ENCODE measurements at regions not wholly inside any gene's neighbourhood (a gene's known extent, or its start where the extent isn't known, plus 50 kb on each side); places are given as distances from the start of the nearest gene placed in this dataset.
"Not testable (repeated sequence)": the region's sequence is repeated elsewhere in the genome, so short reads cannot be mapped to it uniquely, and the experiment has no call there.

- DNase-seq (ENCODE audit: low read depth): no peak
Observed at GRCh38 chrX:4059893-4060292, 346.4 kb upstream of the PRKX start.

GRCh38 chrX:4043951-4044350 is 330.5 kb upstream of the PRKX start:
- DNase-seq (ENCODE audit: low read depth): no peak

- no peak for DNase-seq (ENCODE audit: low read depth)
Observed at GRCh38 chrX:4035874-4036273, 322.4 kb upstream of the PRKX start.

DNA sequence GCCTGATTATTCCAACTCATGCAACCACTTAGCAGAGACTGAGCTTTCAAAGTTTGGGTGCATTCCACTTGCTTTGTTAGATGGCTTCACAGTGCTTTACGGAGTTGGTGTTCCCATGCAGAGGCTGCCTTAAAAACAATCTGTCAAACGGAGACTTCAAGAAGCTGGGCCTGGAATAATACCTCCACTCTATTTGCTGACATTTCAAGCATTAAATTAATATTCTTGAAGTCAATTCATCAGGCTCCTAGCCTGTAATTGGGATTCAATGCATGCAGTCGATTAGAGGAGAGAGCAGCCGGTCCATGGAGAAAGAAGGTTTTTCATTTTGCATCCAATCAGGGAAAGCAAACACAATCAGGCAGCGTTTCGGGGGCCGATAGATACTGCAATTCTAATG is 314.7 kb upstream of the PRKX start:
- DNase-seq (ENCODE audit: low read depth): no peak

DNA sequence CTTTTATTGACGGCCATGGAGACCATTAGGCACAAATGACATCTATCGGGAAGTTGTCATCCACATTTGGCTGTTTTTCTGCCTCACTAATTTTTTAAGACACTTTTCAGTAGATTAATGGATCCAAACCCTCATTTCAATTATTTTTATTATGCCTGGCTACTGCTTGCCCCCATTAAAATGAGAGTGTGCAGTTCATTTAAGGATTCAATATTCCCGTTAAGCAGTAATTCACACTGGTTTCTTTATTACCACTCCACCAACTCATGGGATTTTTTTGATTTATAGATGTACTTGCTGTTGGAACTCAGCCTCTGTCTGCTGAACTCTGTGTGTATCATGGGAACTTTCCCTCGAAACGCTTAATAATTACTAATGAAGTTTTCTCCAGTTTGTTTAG is 291.8 kb upstream of the PRKX start:
- DNase-seq (ENCODE audit: low read depth): no peak

- no peak for DNase-seq (ENCODE audit: low read depth)
Observed at GRCh38 chrX:4004822-4005221, 291.4 kb upstream of the PRKX start.

GRCh38 chrX:3994315-3994714 is 280.9 kb upstream of the PRKX start:
- DNase-seq (ENCODE audit: low read depth): no peak

GRCh38 chrX:3990569-3990968 is 277.1 kb upstream of the PRKX start:
- DNase-seq (ENCODE audit: low read depth): no peak

GRCh38 chrX:3972104-3972858 is 258.8 kb upstream of the PRKX start:
- not testable (repeated sequence) for DNase-seq (ENCODE audit: low read depth)

GRCh38 chrX:3968749-3969148 is 255.3 kb upstream of the PRKX start:
- no peak for DNase-seq (ENCODE audit: low read depth)

DNA sequence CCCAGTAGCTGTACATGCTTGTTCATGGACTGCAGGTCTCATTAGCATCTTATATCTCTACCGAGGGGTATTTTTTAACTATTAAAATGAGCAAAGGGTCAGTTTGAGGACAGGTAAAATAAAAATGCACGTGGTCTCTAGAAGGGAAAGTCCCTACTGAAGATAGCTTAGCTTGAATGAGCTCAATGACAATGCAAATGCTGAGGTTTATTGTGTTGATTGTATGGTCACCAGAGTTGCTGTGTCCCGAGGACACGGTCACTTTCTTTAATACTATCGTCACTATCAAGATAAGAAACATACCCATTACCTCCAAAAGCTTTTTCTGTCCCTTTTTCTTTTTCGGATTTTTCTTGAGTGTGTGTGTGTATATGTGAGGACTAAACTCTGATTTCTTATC is 250.5 kb upstream of the PRKX start:
- no peak for DNase-seq (ENCODE audit: low read depth)

- no peak for DNase-seq (ENCODE audit: low read depth)
Observed at GRCh38 chrX:3962511-3963311, 249.3 kb upstream of the PRKX start.

DNA sequence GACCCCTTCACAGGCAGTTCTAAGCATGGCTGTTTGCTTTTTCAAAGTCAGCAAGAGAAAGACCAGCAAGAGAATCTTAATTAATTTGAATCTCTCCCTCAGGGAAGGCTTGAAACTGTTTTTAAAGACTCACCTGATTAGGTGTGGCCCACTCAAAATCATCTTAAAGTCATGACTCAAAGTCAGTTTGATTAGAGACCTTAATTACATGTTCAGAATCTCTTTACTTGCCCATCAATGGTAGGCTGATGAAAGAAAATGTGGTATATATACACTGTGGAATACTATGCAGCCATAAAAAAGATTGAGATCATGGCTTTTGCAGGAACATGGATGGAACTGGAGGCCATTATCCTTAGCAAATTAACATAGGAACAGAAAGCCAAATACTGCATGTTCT is 247.5 kb upstream of the PRKX start:
- DNase-seq (ENCODE audit: low read depth): no peak

DNA sequence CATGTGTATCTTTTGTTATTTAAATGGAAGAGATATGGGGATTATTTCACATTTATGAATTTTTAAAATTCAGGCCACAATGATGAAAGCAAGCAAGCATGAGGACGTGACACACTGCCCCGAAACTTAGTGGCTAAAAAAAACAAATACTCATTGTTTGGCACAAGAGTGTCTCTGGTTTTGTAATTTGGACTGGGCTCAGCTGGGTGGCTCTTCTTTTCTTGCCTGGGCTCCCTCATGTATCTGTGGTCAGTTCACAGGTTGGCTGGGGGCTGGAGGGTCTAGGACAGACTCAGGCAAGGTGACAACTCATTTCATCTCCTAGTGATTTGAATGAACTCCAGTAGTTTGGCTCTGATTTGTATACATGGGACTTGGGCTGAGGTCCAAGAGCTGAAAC is 238.4 kb upstream of the PRKX start:
- DNase-seq (ENCODE audit: low read depth): no peak

DNA sequence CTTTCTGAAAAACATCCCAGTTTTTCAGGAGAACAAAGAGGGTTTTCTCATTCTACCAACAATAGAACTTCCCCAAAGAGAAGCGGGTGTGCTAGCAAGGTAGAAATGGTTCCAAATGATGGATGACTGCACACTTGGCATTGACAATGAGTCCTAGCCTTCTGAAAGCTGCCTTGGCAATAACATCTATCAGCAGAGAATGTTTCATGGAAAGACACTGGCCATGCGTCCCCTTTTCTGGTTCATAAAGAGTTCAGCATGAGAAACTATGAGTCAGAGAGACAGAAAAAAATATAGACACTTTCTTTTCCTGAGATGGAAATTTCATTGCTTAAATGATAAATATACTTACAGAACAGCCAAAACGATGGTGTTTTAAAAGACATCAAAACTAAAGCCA is 236.9 kb upstream of the PRKX start:
- no peak for DNase-seq (ENCODE audit: low read depth)

DNA sequence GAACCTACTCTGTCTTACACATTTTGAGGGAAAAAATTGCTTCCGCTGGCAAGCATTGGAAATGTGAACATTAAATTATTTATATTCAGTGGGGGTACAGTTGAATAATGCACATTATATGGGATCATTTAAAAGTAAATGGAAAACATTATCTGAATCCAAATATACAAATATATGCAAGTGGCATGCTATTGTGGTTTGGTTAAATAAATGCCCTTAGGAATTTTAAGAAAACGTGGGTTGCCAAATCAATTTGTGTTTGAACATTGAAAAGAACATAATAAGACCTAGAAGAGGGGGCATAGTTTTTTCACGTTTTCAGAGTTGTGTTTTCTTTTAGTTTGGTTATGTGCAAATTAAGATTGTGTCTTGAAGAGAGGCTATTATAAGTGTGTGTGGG is 230.5 kb upstream of the PRKX start:
- DNase-seq (ENCODE audit: low read depth): no peak

- DNase-seq (ENCODE audit: low read depth): no peak
Observed at GRCh38 chrX:3940000-3940610, 226.7 kb upstream of the PRKX start.

DNA sequence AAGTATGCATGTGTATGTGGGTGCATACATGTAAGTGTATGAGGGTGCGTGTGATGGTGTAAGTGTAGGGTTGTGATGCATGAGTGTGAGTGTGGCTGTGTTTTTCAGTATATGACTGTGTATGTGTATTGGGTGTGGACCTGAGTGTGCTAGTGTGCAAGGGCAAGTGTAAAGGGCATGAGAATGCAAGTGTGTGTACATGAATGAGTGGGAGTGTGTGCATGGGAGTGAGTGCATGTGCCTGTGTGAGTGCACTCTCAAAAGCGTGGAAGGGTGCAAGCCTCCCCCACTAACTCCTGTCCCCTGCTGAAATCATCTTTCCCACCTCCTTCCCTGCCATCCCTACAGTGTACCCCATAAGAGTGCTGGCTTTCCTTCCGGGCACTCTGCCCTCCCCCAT is 225.1 kb upstream of the PRKX start:
- DNase-seq (ENCODE audit: low read depth): no peak

DNA sequence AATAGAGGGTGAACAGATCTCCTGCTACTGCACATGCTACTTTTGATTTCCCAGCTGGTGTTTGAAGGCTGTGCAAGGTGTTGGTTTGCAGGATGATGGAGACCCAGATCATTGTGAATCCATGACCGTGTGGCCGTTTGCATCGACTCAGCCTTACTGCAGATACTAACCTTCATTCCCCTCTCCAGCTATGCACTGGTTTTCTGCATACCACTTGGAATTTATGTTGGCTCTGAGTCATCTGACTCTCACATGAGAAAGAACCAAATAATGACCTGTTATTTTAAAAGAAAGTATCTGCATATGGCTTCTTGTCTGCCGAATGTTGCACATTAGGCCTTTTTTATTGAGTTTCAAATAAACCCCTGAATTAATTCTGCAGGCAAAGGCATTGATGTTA is 221.7 kb upstream of the PRKX start:
- DNase-seq (ENCODE audit: low read depth): not testable (repeated sequence)

DNA sequence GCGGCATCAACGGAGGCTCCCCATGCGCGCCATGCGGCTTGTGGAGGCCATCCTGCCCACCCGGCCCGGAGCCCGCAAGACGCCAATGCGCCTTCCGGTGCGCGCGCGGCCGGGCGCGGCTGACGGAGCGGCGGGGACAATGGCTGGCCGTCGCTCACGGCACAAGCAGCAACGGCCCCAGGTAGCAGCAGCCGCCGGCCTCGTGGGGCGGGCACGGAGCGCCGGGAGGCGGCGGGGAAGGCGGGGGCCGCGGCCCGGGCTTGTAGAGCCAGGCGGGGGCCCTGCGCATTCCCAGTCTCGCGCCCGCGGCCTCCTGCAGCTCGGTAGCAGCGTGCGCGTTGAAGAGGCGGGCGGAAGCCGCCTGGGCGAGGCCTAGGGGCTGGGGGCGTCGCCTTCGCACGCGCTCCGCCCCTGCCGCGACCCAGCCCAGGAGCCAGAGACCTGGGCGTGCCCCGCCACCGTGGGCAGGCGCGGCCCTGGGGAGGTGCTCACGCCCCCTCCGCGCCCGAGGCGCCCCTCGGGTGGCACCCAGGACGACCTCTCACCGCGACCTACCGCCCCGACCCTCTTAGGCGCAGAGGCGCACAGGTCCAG is 207.1 kb upstream of the PRKX start:
- not testable (repeated sequence) for DNase-seq (ENCODE audit: low read depth)

DNA sequence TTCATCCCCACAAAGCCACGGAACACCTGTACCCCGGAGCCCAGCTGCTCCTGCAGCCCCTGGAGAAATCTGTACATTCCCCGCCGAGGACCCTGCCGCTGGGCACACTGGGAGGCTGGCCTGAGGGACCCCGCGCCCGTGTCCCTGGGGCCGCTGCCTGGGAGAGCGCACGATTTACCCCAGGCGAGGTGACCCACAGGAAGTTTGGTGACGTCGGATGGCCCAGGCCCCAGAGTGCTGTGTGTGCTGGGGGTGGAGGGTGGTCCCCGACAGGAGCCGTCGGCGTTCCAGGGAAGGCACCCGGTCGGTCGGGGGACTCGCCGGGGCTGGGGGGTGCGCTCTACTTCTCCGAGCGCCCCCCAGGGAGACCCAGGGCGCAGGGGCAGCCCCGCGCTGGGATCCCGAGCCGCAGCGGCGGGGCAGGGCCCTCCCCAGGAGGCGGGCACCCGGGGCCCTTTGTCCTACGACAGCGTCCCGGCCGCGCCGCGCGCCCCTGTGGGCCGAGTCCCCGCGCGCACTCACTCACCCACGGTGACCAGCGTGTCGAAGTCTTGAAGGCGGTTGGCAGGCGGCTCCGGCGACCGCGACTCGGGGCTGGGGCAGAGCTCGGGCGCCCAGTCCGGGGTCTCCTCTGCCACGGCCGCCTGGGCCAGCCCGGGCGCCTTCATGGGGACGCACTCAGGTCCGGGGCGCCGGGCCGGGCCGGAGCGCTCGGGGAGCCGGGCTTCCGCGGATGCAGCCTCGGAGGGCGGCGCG is 206.4 kb upstream of the PRKX start:
- not testable (repeated sequence) for DNase-seq (ENCODE audit: low read depth)

GRCh38 chrX:3914813-3915212 is 201.4 kb upstream of the PRKX start:
- DNase-seq (ENCODE audit: low read depth): not testable (repeated sequence)
